ENCODE measurements at regions not wholly inside any gene's neighbourhood (a gene's known extent, or its start where the extent isn't known, plus 50 kb on each side); places are given as distances from the start of the nearest gene placed in this dataset.

DNA sequence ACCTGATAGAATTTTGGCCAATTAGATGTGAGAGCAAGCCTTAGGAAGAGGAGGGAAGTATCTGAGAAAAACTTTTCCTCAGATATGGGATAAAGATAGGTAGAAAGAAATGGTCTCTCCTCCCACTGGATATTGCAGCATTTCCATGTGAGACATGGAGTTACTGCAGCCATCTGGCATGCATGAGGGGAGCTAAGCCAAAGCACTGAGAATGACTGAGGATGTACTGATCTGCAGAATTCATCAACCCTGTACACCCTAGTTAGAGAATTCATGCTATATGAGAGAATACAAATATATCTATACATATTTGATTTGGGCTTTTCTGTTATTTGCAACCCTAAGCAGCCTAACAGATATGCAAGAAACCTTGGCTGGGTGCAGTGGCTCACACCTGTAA is 52.5 kb upstream of the RPL34 start:
- DNase-seq: no peak

DNA sequence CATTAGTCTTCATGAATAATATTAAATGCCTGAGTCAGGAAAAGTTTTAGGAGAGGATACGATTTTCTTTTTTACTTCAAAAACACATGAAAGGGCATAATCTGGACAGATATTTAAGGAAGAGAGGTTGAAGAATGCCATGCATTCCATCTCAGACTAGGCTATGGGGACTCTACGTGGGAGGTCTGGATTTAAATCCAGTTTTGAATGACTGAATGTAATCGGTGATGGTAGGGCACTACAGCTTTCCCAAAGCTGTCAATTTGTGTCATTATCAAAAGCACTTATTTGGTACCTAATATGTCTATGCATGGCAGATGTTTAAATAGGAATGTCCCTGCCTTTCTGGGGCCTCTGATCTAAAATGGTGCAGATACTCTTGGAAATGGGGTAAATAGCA is 59.3 kb upstream of the RPL34 start:
- no peak for DNase-seq

DNA sequence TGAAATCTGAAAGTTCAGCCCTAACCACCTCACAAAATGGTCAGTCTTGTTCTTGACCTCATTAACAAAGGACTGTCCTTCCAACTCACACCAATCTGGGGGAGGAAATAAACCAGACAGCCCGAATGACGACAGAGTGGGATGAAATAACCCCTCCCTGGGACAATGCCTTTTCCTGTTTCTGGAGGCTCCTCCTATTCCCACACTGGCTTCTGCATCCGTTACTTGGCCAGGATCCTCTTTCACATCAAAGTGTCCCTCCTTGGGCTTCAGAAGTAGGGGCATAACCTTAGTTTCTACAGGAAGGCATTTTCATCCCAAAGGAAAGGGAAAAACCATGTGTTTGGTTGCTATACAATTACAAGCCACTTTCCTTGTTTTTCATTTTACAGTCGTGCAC is 59.8 kb upstream of the RPL34 start:
- DNase-seq: no peak

DNA sequence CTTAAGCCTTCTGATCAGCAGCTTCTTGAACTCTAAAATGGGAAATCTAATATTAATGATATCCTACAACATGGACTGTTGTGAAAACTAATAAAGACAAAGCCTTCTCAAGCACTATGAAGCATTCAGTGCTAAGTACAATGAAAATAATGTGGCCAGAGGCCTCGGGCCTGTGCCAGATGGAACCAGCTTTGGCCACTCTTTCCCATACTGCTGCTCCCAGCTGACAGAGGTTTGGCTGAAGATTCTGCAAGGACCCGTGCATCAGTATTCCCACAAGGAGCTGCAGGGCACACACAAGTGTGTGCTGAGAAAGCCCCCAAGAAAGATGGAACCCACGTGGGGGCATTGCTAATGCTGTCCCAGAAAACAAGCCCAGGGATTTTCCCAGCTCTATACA is 60.5 kb upstream of the RPL34 start:
- no peak for DNase-seq

DNA sequence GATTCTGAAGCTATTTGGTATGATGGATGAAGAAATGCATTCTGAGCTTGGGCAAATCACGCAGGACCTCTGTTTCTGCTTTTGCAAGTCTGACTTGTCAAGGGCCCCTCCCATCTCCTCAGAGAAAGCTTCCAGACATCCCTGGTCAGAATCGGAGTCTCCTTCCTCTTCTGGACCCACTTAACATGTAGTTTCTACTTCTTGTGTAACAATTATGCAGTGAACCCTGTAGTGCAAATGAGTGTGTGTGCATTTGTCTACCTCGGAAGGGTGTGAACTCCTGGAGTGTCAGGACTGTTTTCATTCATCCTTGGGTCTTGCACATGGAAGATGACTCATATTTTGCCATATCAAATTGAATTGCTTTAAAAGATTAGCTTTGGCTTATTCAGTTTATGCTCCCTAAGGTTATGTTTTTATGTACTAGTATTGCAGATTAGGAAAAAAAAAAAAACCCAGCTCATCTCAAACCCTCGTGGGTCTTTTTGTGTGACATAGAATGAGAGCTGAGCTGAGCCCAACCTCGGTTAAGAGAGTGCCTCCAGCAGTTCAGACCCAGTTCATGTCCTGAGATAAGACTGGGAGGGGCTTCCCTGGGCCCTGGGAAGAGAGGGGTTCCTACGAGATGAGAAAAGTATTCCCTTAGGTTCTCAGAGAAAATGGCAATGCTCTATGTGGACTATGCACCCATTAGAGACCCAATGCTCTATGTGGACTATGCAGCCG is 61.1 kb upstream of the RPL34 start:
- DNase-seq: no peak

DNA sequence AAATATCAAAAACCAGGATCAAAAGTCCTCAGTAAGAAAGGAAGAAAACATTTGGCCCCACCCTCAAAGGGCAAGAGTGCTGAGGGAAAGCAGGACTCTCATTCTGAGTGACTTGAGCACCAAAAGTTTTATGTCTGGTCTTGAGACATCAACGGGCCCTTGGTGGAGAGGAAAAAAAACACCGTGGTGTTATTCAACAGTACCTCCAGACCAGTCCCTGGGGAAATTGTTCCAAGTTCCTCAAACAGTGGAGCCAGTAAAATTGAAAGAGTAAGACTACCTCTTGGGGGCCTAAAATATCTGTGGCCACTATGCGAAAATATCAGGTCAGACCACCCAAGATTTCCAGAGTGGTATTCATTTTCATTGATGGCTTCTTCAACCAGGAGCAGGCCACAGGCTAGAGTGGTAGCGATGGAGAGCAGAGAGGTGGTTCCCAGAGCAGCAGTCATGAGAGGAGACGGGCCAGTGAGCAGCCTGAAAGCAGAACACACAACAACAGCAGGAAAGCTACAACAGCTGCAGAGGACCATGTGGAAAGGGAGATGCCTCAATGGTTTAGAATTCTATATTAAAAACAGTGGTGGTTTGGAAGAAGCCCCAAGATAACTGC is 63.7 kb upstream of the RPL34 start:
- DNase-seq: no peak

DNA sequence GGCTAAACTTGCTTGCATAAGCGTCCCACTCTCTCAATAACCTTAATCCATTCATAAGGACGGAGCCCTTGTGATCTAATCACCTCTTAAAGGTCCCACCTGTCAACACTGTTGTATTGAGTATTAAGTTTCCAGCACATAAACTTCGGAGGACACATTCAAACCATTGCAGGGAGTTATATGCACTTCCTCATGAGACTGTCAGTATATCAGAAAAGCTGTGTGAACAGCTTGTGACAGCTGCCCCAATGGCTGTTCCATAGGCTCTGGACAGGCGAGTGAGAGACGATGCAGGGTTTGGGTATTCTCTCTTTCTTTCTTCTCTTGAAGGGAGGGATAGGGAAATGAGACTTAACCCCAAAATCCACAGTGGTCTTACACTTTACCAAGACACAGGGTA is 64.2 kb upstream of the RPL34 start:
- no peak for DNase-seq

DNA sequence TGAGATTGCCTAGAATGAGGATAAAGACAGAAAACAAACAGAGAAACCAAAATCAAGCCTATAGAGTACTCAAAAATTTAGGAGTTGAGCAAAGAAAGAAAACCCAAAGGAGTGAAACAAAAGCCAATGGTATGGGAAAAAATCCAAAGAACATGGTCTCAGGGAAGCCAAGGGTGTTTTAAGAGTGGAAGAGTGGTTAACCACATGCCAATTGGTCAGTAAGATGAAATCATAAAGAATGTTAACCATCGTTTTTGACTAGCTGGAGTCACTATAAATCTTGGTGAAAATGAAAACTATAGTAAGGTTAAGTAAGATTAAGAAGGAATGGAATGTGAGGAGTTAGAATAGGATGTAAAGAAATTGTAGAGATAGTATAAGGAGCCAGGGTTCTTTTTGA is 64.7 kb upstream of the RPL34 start:
- no peak for DNase-seq

DNA sequence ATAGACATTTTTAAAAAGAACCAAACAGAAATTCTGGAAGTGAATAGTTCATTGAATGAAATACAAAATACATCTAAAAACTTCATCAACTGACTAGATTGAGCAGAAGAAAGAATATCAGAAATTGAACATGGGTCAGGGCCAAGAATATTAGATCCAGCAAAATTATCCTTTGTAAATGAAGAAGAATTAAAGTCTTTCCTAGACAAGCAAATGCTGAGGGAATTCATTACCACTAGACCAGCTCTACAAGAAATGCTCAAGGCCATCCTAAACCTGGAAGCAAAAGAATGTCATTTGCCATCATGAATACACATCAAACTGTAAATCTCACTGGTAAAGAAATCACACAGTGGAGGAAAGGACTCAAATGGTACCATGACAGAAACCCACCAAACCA is 72.7 kb upstream of the RPL34 start:
- DNase-seq: no peak

DNA sequence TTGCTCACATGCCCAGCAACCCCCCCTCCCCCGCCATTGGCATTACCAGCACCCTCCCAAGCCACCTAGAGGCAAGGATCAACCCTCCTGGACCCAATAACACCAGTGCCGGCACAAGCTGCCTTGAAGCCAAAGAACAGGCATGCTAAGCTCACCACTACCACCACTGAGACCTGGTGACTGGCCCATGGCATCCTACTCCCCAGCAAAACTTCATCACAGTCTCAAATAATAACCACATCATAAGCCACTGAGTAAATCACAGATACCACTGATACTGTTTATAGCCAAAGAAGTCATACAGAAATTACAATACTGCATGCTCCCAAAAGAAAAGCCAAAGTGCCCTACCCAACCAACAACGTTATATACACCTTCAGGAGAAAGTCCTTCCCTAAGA is 73.6 kb upstream of the RPL34 start:
- DNase-seq: no peak

DNA sequence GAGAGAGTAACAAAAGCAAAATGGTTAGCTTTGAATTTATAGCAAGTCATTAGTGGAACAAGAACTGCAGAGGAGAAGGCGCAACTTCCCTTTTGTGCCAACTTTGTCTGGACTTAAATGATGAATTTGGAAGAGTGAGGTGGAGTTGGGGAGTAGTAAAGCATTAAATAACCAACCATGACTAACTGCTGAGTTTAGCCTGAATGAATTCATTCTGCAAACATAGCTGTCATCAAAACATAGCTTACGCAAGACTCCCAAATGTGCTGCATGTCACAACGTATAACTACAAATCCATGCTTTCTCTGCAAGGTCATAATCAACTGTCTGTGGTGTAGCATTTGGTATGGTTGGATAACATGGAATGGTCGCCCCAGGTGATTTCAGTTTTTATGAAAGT is 75.9 kb upstream of the RPL34 start:
- DNase-seq: no peak

DNA sequence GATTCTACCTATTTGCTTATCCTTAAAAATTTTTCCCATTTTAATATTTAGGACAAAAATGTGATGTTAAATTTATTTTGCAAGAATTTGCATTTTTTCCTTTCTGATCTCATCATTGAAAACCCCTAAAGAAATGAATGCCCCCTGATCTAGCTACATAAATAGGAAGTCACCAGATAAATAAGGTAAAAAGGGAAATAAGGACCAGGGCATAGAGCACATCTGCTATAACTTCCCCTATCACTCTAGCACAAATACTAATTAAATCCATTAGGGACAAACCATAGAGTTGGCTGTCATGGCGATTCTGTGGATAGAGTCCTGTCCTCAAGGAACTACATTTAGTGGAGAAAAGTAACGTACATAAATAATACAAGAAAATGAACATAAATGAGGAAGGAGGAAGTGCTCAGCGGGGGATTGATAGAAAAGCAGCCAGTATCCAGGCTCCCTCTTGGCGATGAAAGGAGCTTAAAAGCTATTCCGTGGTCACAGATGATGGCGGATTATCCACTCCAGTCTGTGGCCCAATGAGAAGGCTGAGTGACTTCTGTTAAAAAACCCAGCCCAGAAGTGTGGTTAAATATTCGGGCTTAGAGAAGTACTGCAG is 76.9 kb upstream of the RPL34 start:
- DNase-seq: no peak

DNA sequence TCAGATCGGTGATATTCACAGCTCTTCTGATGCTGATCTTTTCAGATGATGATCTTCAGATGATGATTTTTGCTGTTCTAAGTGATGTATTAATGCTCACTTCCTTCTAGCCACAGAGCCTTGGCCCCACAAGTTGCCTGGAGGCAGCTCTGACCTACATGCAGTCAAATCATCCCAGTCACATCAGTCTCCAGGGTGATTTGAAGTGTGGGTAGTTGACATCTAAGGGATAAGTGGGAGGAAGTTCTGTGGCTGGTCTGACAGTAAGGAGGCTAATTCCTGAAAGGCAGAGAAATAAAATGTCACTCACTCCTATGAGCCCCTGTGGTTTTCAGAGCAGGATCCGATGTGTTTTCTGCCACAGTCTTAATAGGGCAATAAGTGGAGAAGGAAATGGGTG is 79.8 kb upstream of the RPL34 start:
- DNase-seq: no peak

DNA sequence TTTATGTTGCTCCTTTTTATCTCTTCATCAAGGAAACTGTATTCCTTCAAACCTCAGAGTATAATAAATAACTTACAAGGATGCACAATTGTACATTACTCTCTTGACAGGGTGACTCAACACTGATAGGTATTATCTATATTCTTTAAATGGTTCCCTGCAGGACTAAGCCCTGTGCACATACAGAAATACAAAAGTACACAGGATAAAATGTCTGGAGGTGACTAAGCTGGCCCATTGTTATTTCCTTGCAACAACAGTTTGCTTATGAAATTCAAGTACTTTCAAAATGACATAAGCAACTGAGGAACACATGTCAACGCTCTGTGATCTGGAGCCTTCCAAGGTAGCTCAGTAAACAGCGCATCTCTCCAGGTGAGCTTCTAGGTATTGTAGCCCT is 83.8 kb upstream of the RPL34 start:
- no peak for DNase-seq

DNA sequence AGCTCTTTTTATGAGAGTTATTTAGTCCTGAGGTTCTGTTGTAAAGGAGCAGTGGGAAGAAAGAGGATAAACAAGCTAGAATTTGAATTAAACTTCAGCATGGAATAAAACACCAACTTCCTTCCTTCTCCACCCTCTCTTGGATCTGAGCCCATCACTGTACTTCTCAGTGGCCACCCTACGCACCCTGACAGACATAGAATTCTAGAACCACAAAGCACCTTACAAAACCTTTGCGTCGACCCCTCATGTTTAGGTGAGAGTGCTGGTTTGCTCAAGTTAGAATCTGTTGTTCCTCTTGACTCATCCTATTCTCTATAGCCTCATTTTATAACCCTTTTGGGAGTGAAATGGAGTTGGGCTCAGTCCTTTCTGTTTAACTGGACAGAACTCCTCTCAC is 84.6 kb upstream of the RPL34 start:
- no peak for DNase-seq

DNA sequence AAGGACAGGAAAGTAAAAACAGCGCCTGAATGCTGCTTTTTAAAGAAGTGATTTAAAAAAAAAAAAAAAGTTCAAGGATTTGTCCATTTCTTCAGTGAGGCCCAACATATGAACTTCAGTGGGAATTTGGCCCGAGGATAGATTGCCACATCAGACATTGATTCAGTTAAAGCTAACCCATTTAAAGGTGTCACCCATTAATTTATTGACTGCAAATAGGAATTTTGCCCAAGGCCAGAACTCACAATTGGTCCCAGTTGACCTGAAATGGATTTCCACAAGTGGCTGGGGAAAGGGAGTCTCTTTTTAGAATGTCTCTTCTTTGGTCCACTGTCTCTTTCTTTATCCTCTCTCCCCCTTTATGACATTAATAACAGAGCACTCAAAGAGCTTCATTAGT is 86.5 kb upstream of the RPL34 start:
- no peak for DNase-seq

DNA sequence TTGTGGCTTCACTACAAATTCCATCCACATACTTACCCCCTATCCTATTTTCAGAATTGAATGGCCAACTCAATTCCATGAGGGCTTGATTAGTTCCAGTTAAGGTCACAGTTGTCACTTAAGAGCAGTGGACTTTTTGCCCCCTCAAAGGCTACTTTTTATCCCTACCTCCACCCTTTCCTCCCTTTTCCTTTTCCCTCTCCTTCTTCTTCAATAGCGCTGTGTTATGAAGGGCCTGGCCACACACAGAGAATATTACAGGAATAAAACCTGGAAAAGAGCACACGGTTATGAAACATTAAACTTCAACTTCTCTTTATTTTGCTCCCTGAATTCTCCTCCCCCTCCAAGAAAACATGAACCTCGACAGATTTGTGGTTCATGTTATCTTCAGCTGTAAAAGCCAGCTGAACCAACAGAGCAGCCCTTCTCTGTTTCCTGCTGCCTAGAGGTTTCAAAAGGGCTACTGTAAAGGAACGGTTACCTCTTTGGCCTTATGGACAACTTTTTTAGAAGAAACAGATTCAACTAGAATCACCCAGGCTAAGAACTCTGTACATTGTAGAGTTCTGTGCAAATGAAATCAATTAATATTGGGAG is 87.0 kb upstream of the RPL34 start:
- no peak for DNase-seq

DNA sequence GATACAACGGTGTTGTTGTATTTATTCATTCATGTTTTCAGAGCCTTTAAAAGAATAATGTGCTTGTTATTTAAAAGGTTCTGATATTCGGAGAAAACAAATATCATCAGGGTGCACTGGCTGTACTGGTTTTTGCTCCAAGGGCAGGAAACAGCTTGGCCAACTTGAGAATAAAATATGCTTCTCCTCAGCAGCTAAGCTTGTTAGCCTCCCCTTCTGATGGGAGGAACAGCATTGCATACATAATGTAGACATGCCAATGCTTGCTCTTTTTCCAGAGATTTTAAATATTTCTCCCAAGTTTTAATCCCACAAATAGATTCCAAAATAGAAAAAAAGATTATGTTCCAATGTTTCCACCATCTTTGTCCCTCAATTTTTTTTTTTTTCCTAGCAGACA is 87.6 kb upstream of the RPL34 start:
- no peak for DNase-seq

DNA sequence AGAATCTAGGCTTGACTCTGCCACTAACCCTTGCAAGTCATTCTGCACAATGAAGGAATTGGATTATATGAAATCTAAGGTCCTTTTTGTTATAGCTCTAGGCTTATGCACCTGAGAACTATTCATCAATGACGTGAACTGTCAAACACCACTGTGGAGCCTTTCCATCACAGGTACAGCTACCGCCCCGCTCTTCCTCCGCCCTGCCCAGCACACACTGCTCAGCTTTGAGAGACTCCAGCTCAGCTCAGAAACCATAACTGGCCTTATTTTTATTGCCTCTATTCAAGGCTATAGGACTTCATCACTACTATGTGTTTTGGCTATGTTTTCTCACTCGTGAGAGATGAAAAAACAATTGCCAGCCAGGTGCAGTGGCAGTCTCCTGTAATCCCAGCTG is 88.2 kb upstream of the RPL34 start:
- DNase-seq: no peak

DNA sequence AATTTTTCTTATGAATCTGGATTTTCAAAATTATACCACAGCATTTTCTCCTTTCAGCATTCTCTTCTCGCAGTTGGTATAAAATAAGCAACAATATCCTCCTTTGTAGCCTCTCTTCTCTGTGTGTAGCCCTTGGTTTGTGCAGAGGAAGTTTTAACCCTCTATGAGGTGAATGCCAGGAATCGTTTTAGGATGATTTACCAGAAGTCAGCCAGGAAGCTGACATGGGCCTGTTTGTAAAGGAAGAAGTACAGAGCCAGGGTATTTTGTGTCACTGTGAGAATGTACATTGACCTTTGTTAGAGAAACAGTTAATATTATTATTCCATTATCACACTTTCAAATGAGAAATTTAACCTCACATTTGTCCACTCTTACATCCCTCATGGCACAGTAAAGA is 88.9 kb upstream of the RPL34 start:
- no peak for DNase-seq

DNA sequence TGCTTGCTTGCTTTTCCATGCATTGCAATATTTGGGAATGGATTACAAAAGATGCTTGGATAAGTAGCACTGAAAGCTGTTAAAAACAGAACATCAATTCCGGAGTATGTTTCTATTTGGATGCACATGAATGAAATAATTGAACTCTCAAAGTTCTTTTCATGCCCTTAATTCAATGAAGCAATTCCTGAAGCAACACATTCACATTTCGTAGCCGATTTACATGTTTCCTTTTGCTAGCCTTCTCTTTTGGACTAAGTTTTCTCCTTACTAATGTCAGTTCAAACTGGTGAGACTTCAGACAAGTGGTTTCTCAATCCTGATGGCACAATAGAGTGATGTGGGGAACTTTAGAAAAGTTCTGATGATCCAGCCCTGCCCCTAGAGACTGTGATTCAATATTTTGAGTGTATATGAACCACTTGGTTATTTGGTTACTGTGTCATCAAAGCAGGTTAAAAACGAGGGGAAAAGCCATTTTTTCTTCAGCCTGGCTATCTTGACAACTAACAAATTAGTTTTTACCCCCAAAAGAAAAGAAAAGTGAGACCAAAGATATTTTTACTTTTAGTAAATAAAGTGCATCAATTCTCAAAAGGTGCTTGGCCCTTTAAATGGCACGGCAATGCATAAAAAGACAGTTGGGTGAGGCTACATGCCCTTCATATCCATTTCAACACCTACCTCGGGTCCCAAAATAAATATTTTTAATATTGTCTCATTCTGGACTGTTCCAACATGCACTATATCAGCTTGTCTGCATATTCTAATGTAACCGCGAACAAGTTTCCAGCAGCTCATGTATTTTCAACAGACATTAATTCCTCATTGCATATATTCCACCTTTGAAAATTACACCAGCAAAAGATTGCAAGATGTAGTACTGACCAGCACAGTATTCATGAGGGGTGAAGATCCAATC is 90.1 kb upstream of the RPL34 start:
- no peak for DNase-seq

DNA sequence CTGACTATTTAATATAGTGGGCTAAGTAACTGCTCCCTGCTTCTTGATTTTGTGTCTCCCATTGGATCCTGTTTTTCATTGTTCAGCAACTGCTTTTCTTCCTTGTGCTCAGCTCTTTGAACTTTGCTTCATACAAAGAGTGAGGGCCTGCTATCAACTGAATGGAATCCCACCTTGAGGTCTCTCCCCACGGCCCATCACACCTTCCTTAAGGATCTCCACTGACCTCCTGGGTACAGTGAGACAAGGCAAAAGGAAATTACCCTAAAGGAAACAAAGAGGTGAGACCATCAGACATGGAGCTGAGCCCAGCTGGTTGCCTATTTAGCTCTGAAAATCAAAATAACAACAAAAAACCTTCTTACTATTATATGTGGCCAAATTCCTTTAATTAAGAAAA is 91.3 kb upstream of the RPL34 start:
- DNase-seq: no peak

DNA sequence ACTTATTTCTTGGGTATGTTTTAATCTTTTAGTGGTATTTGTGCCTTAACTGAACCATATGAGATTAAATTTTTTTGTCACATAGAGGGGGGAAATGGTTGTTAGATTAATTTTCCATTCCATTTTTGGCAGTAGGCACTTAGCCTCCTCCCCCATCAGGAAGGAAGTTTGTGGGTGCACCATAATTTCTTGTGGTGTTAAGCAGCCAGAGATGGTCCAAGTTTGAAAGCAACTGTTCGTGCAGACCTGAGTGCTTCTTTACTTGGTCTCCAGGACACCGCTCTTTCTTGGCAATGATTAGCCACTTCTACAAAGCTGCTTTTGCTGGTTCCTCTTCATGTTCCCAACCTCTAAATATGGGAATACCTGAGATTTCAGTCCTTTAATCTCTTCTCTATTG is 92.7 kb upstream of the RPL34 start:
- no peak for DNase-seq

Data from stimulated activated CD4-positive, alpha-beta T cell treated with anti-CD3 and anti-CD28 coated beads, Interleukin-4, amount 100 ng/mL, for 1 hour (primary cell).